ENCODE measurements at regions not wholly inside any gene's neighbourhood (a gene's known extent, or its start where the extent isn't known, plus 50 kb on each side); places are given as distances from the start of the nearest gene placed in this dataset.

DNA sequence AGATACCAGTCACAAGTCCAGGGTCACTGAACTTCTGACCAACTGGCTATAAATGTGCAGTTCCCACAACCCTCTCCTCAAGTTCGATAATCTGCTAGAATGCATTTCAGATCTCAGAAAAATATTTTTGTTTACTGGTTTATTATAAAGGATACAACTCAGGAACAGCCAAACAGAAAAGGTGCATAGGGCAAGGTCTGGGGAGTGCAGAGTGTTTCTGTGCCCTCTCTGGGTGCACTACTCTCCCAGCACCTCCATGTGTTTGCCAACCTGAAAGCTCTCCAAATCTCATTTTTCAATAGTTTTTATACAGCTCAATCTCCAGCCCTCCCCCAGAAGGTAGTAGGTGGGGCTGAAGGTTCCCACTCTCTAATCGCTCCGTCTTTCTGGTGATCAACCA, 85.2 kb downstream of the SKA1 start:
- peaks cover 15% of the 10 kb centered on the region for H3K4me1 Mint-ChIP-seq
- Histone ChIP-seq H3F3A (ENCODE audit: low read depth) (no peaks in the 10 kb centered on the region), H3K4me1 (peaks cover 3% of the 10 kb centered on the region), H3K36me3 (no peaks in the 10 kb centered on the region), H3K9me3 (ENCODE audit: low read depth) (no peaks in the 10 kb centered on the region), H3K27me3 (no peaks in the 10 kb centered on the region), H2AFZ (replicated peaks) (no peak overlapping the region), H3K9ac (no peak overlapping the region), H3K4me2 (no peak overlapping the region), H3K27ac (no peak overlapping the region), H4K20me1 (ENCODE audit: low read depth) (no peaks in the 10 kb centered on the region), H3K4me3 (no peak overlapping the region), H3K79me2 (ENCODE audit: low read depth) (no peaks in the 10 kb centered on the region)
- H3K27ac Mint-ChIP-seq = no peak overlapping the region
- H3K27me3 Mint-ChIP-seq (ENCODE audit: insufficient read depth, low read depth) = peaks cover 6% of the 10 kb centered on the region
- no peak for DNase-seq (ENCODE audit: low spot score)
- TF ChIP-seq EZH2phosphoT487 (IDR thresholded peaks at IDR 0.05) (no peak), EZH2 (IDR thresholded peaks at IDR 0.05) (no peak)
- TF ChIP-seq, protein P1, sequence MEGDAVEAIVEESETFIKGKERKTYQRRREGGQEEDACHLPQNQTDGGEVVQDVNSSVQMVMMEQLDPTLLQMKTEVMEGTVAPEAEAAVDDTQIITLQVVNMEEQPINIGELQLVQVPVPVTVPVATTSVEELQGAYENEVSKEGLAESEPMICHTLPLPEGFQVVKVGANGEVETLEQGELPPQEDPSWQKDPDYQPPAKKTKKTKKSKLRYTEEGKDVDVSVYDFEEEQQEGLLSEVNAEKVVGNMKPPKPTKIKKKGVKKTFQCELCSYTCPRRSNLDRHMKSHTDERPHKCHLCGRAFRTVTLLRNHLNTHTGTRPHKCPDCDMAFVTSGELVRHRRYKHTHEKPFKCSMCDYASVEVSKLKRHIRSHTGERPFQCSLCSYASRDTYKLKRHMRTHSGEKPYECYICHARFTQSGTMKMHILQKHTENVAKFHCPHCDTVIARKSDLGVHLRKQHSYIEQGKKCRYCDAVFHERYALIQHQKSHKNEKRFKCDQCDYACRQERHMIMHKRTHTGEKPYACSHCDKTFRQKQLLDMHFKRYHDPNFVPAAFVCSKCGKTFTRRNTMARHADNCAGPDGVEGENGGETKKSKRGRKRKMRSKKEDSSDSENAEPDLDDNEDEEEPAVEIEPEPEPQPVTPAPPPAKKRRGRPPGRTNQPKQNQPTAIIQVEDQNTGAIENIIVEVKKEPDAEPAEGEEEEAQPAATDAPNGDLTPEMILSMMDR (IDR thresholded peaks at IDR 0.05) = no peak
- no peaks in the 10 kb centered on the region for H3K9me3 Mint-ChIP-seq
- H3K36me3 Mint-ChIP-seq = no peaks in the 10 kb centered on the region
- H3K4me3 Mint-ChIP-seq = no peak overlapping the region

DNA sequence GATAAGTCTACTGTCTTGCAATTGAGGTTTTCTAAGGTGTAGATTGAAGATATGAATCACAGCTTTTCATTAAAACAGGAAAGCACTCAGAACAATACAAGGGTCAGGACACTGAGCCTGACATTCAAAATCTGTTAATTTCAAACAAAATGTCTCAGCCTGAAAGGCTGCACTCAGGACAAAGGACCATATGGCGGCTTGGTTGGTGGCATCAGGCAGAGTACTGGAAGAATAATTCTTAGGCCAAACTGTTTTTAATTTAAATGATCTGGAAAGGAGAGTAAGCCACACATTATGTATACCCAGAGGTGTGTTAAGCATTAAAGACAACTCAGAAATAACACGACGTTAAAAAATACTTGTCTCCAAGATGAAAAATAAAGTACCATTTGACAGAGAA, 85.9 kb downstream of the SKA1 start:
- H3K4me3 Mint-ChIP-seq = no peak overlapping the region
- Histone ChIP-seq H2AFZ (replicated peaks) (no peak overlapping the region), H3K9ac (no peak overlapping the region), H3K27me3 (no peaks in the 10 kb centered on the region), H3F3A (ENCODE audit: low read depth) (no peaks in the 10 kb centered on the region), H3K36me3 (no peaks in the 10 kb centered on the region), H3K4me2 (no peak overlapping the region), H3K79me2 (ENCODE audit: low read depth) (no peaks in the 10 kb centered on the region), H3K27ac (no peak overlapping the region), H3K4me1 (peaks cover 3% of the 10 kb centered on the region), H3K4me3 (no peak overlapping the region), H3K9me3 (ENCODE audit: low read depth) (no peaks in the 10 kb centered on the region), H4K20me1 (ENCODE audit: low read depth) (no peaks in the 10 kb centered on the region)
- H3K4me1 Mint-ChIP-seq = peaks cover 10% of the 10 kb centered on the region
- H3K27me3 Mint-ChIP-seq (ENCODE audit: insufficient read depth, low read depth) = peaks cover 6% of the 10 kb centered on the region
- DNase-seq (ENCODE audit: low spot score) = no peak
- TF ChIP-seq EZH2 (IDR thresholded peaks at IDR 0.05) (no peak), EZH2phosphoT487 (IDR thresholded peaks at IDR 0.05) (no peak)
- TF ChIP-seq, protein P1 (IDR thresholded peaks at IDR 0.05) = no peak
- no peaks in the 10 kb centered on the region for H3K36me3 Mint-ChIP-seq
- no peaks in the 10 kb centered on the region for H3K9me3 Mint-ChIP-seq
- H3K27ac Mint-ChIP-seq = no peak overlapping the region

DNA sequence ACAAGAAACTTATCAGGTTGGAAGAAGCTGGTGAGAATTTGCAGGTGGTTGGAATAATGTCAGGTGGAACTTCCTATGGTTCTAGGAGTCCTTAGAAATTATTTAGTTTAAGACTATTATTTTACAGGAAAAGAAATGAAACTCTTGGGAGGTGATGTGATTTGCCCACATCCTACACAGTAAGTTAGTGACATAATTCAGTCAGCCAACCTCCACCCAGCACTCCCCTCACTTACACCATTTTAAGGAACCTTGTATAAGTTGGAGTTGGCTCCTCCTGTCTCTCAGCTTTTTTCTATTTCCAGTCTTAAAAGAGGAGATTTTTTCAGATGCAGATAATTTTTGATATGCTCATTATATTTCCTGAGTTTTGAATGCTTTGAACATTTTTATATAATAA, 86.4 kb downstream of the SKA1 start:
- Histone ChIP-seq H3K9ac (no peak overlapping the region), H3K27ac (no peak overlapping the region), H3K4me1 (peaks cover 3% of the 10 kb centered on the region), H3F3A (ENCODE audit: low read depth) (no peaks in the 10 kb centered on the region), H3K4me2 (no peak overlapping the region), H2AFZ (replicated peaks) (no peak overlapping the region), H3K4me3 (no peak overlapping the region), H3K9me3 (ENCODE audit: low read depth) (no peaks in the 10 kb centered on the region), H3K79me2 (ENCODE audit: low read depth) (no peaks in the 10 kb centered on the region), H4K20me1 (ENCODE audit: low read depth) (no peaks in the 10 kb centered on the region), H3K36me3 (no peaks in the 10 kb centered on the region), H3K27me3 (no peaks in the 10 kb centered on the region)
- TF ChIP-seq EZH2 (IDR thresholded peaks at IDR 0.05) = no peak
- TF ChIP-seq, protein P1 (IDR thresholded peaks at IDR 0.05) = no peak
- TF ChIP-seq EZH2phosphoT487 (IDR thresholded peaks at IDR 0.05) = no peak
- H3K4me3 Mint-ChIP-seq = no peak overlapping the region
- H3K9me3 Mint-ChIP-seq = no peaks in the 10 kb centered on the region
- DNase-seq (ENCODE audit: low spot score) = no peak
- H3K36me3 Mint-ChIP-seq = no peaks in the 10 kb centered on the region
- no peak overlapping the region for H3K27ac Mint-ChIP-seq
- peaks cover 10% of the 10 kb centered on the region for H3K4me1 Mint-ChIP-seq
- H3K27me3 Mint-ChIP-seq (ENCODE audit: insufficient read depth, low read depth) = peaks cover 6% of the 10 kb centered on the region
